HG03066 (cell line): ENCODE measurements at regions not wholly inside any gene's neighbourhood (a gene's known extent, or its start where the extent isn't known, plus 50 kb on each side); places are given as distances from the start of the nearest gene placed in this dataset.

ENCODE experiments used
- ATAC-seq: cut with Tn5 transposase; IDR thresholded peaks from one replicate; pipeline ENCODE4 v1.9.1; 2021; ENCODE audit warnings: low read depth; ENCODE audit not compliant: unreplicated experiment

GRCh38 chr10:31720546-31720945 lies 208.1 kb downstream of the ARHGAP12 start:
- no peak for ATAC-seq

GRCh38 chr10:31709476-31709875 lies 219.2 kb downstream of the ARHGAP12 start:
- ATAC-seq, result no peak

- ATAC-seq, result no peak
Measured at GRCh38 chr10:31709028-31709427, 219.6 kb downstream of the ARHGAP12 start.

GRCh38 chr10:31708474-31708873 lies 220.2 kb downstream of the ARHGAP12 start:
- no peak for ATAC-seq

GRCh38 chr10:31708046-31708445 lies 220.6 kb downstream of the ARHGAP12 start:
- no peak for ATAC-seq

DNA sequence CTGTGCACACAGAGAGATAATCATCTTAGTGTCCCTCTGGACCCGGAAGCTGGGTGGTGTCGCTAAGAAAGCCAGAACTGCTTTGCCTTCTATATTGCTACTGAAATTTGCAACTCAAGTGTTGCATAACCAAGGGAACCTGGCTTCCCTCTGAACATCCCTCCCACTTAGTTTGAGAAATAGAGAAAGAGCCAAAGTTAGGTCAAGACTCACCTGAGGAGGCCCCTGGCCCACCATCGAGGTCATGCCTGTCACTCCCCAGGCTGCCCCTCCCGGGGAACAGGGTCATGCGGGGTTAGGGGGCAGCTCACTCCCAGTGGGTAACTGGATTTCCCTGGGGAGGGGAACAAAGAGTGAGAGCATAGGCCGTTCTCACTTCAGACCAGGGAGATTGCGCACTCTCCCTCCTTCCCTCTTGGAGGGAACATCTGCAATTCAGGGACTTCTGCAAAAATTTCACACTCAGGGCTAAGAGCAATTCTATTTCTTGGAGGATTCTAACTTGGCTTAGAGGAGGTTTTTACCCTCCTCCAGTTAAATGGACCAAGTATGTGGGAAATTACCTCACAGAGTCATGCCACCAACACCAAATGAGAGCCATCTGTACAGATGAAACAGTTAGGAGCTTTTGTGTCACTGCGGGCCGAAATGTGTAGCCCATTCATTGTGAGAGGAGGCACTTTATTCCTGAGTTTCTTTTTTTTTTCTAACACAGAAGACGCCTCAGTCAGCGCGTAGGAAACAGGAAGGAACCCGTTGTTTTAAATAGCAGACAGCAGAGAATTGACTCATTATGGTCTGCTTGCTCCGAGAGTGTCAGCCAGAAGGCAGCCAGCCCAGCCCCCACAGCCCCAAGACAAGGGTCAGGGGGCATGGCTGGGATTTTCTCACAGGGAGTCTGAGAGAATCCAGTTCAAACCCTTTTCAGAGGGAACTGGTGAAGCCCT lies 221.3 kb downstream of the ARHGAP12 start:
- peak; percentile 84 for ATAC-seq

- no peak for ATAC-seq
Measured at GRCh38 chr10:31706464-31707092, 222.1 kb downstream of the ARHGAP12 start.

- ATAC-seq, result no peak
Measured at GRCh38 chr10:31705136-31705535, 223.5 kb downstream of the ARHGAP12 start.

GRCh38 chr10:31704195-31704594 lies 224.4 kb downstream of the ARHGAP12 start:
- ATAC-seq, result no peak

- ATAC-seq, result no peak
Measured at GRCh38 chr10:31702954-31703353, 225.7 kb downstream of the ARHGAP12 start.

DNA sequence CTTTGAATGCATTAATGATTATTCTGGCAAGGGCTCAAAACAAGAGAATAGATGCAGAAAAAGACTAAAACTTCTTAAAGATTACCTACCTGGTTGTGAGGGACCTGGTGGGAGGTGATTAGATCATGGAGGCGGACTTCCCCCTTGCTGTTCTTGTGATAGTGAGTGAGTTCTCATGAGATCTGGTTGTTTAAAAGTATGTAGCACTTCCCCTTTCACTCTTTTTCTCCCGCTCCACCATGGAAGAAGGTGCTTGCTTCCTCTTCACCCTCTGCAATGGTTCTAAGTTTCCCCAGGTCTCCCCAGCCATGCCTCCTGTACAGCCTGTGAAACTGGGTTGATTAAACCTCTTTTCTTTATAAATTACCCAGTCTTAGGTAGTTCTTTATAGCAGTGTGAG lies 226.6 kb downstream of the ARHGAP12 start:
- ATAC-seq, result no peak

GRCh38 chr10:31701546-31701945 lies 227.1 kb downstream of the ARHGAP12 start:
- ATAC-seq, result no peak

DNA sequence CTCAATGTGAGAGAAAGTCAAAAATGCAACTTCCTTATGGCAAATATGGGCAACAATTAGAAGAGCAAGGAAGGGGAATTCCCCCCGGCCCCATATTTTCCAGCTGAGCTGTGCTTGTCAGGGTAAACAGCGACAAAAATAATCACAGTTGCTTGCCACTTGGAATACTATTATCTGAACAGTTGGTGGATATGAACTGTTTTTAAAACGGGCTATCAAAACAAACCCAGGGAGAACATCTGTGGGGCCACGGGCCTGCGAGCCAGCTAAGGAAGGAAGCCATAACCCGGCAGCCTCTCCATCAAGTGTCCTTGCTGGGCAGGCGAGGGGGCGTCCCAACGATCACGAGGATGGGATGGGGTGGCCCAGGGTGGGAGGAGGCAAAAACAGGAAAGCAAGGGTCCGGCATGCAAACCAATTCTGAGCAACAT lies 228.4 kb downstream of the ARHGAP12 start:
- ATAC-seq, result no peak

- no peak for ATAC-seq
Measured at GRCh38 chr10:31698181-31698830, 230.3 kb downstream of the ARHGAP12 start.

GRCh38 chr10:31697271-31698180 lies 231.1 kb downstream of the ARHGAP12 start:
- ATAC-seq, result no peak

DNA sequence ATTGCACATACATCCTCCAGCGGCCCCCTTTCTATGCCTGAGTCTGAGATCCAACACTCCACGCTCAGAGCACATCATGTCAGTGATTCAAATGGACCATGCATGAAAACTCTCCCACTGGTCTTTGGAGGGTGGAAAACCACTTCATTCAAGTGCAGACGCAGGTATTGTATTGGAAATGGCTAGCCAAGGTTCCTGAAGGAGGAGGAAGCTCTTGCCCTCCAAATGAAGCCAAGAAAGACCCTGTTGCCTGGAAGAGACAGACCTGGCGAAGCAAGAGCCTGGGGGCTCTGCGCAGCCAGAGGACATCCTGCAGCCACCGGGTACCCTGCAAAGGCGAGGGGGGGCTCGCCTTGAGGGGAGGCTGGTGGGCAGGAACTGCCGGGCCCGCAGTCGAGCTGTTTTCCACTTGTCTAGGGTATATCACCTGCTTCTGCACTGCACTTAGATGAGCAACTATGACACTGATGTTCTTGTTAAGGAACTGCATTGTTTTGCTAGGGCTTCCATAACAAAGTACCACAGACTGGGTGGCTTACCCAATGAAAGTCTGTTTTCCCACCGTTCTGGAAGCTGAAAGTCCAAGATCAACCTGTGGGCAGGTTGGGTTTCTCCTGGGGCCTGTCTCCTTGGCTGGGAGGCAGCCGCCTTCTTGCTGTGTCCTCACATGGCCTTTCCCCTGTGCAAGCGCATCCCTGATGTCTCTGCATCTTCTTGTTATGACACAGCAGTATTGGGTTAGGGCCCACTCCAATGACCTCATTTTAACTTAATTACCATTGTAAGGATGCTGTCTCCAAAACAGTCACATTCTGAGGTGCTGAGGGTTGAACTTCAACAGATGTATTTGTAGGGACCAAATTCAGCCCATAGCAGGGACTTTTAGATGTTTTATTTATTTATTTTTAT lies 233.4 kb downstream of the ARHGAP12 start:
- no peak for ATAC-seq

GRCh38 chr10:31694126-31694685 lies 234.4 kb downstream of the ARHGAP12 start:
- ATAC-seq, result no peak

- no peak for ATAC-seq
Measured at GRCh38 chr10:31693491-31693890, 235.1 kb downstream of the ARHGAP12 start.

DNA sequence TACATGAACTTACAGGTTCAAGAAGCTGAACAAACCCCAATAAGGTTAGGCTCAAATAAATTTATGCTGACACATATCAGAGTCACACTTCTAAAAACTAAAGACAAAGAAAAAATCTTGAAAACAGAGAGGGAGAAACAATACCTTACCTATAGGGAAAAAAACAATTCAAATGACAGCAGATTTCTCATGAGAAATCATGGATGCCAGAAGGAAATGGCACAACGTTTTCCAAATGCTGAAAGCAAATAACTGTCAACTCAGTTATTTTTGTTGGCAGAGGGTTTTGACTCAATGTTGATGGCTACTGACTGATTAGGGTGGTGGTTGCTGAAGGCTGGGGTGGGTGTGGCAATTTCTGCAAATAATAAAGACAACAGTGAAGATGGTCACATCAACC lies 239.4 kb downstream of the ARHGAP12 start:
- no peak for ATAC-seq
